ENCODE measurements at regions not wholly inside any gene's neighbourhood (a gene's known extent, or its start where the extent isn't known, plus 50 kb on each side); places are given as distances from the start of the nearest gene placed in this dataset.

DNA sequence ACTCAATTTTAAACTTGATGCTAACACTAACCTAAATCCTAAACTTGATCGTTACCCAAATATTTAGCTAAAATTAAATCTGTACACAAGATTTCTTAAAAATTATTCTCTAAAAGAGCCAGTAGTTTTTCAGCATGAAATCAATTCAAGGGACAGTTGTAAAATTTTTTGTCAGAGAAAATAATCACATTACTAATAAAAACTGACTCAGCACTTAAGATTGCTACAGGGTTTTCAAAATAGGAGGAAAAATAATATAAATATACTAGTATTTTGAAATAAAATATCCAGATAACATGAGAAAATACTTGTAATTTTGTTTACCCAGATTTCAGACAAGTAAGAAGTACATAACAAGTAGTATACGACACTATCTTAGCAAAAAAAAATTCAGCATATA, 1268.1 kb upstream of the USP15 start:
- TF ChIP-seq, protein P1, sequence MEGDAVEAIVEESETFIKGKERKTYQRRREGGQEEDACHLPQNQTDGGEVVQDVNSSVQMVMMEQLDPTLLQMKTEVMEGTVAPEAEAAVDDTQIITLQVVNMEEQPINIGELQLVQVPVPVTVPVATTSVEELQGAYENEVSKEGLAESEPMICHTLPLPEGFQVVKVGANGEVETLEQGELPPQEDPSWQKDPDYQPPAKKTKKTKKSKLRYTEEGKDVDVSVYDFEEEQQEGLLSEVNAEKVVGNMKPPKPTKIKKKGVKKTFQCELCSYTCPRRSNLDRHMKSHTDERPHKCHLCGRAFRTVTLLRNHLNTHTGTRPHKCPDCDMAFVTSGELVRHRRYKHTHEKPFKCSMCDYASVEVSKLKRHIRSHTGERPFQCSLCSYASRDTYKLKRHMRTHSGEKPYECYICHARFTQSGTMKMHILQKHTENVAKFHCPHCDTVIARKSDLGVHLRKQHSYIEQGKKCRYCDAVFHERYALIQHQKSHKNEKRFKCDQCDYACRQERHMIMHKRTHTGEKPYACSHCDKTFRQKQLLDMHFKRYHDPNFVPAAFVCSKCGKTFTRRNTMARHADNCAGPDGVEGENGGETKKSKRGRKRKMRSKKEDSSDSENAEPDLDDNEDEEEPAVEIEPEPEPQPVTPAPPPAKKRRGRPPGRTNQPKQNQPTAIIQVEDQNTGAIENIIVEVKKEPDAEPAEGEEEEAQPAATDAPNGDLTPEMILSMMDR (IDR thresholded peaks at IDR 0.05; ENCODE audit: low read depth, low read length): no peak
- no peak for TF ChIP-seq EZH2phosphoT487 (IDR thresholded peaks at IDR 0.05; ENCODE audit: low read depth)

All from OCI-LY3 (cell line).